OCI-LY3 (cell line): ENCODE measurements at regions not wholly inside any gene's neighbourhood (a gene's known extent, or its start where the extent isn't known, plus 50 kb on each side); places are given as distances from the start of the nearest gene placed in this dataset.

Experiments used
- H2AFZ ChIP-seq: fragments of 200-600, 300-600 bp; shearing (Covaris generic); 2 replicates; pipeline ENCODE4 v1.6.0; 2014; ENCODE audit warnings: antibody characterized with exemption, low read depth, low read length
- H3K27ac ChIP-seq: fragments of 200-600, 300-600 bp; sonication (generic); 2 replicates; pipeline ENCODE4 v1.5.1; 2014; ENCODE audit warnings: mild to moderate bottlenecking, low read length, moderate library complexity, mixed read lengths
- H3K27me3 ChIP-seq: fragments of 200-600, 300-600 bp; sonication (generic); 2 replicates; pipeline ENCODE4 v1.6.1; 2014; ENCODE audit warnings: low read depth, low read length, mixed read lengths
- H3K36me3 ChIP-seq: fragments of 200-600, 300-600 bp; sonication (generic); replicated peaks from 2 replicates; pipeline ENCODE3; 2014; ENCODE audit warnings: low read depth, low read length, mixed read lengths
- H3K4me1 ChIP-seq: fragments of 300-600, 200-600 bp; sonication (generic); 2 replicates; pipeline ENCODE4 v1.6.1; 2014; ENCODE audit warnings: low read length, mixed read lengths
- H3K4me2 ChIP-seq: fragments of 200-600, 300-600 bp; sonication (generic); 2 replicates; pipeline ENCODE4 v1.6.1; 2014; ENCODE audit warnings: low read length, mixed read lengths
- H3K4me3 ChIP-seq: fragments of 300-600, 200-600 bp; sonication (generic); 2 replicates; pipeline ENCODE4 v1.5.1; 2014; ENCODE audit warnings: antibody characterized with exemption, mild to moderate bottlenecking, low read length, moderate library complexity
- H3K79me2 ChIP-seq: fragments of 300-600, 200-600 bp; shearing (Covaris generic); 2 replicates; pipeline ENCODE4 v1.6.1; 2014; ENCODE audit warnings: mild to moderate bottlenecking, low read length, mixed read lengths
- H3K9ac ChIP-seq: fragments of 300-600, 200-600 bp; shearing (Covaris generic); 2 replicates; pipeline ENCODE4 v1.6.0; 2014; ENCODE audit warnings: mild to moderate bottlenecking, low read length, moderate library complexity
- H3K9me3 ChIP-seq: fragments of 200-600, 300-600 bp; shearing (Covaris generic); 2 replicates; pipeline ENCODE4 v1.6.1; 2014; ENCODE audit warnings: low read length, mixed read lengths; ENCODE audit not compliant: insufficient read depth
- H4K20me1 ChIP-seq: fragments of 200-600, 300-600 bp; sonication (generic); 2 replicates; pipeline ENCODE4 v1.6.1; 2016; ENCODE audit warnings: low read length, mixed read lengths; ENCODE audit not compliant: insufficient read depth
- CTCF ChIP-seq: fragments of 200-600, 300-600 bp; sonication (generic); IDR thresholded peaks from 2 replicates; pipeline ENCODE4 v1.5.1; 2014; ENCODE audit warnings: antibody characterized with exemption, low read length, low read depth
- EZH2phosphoT487 ChIP-seq: fragments of 200-600 bp; shearing (Covaris generic); IDR thresholded peaks from 2 replicates; pipeline ENCODE4 v1.6.1; 2018; ENCODE audit warnings: antibody characterized with exemption, mixed run types, low read depth

GRCh38 chr1:25027822-25028586 is 97.9 kb upstream of the RUNX3 start:
- Histone ChIP-seq H3K27me3 (peaks cover 6% of the 10 kb centered on the region), H3K36me3 (no peaks in the 10 kb centered on the region), H3K27ac (peak overlapping the region; percentile 37), H3K4me1 (peaks cover 87% of the 10 kb centered on the region), H3K9ac (peak overlapping the region; percentile 58; the same call in 1 of the 2 replicates), H3K9me3 (no peaks in the 10 kb centered on the region), H3K4me3 (no peak overlapping the region), H3K4me2 (peak overlapping the region; percentile 71), H2AFZ (no peak overlapping the region), H4K20me1 (no peaks in the 10 kb centered on the region), H3K79me2 (no peaks in the 10 kb centered on the region)
- TF ChIP-seq EZH2phosphoT487 (no peak), CTCF (no peak)

- no peaks in the 10 kb centered on the region for H3K36me3 ChIP-seq
- no peaks in the 10 kb centered on the region for H4K20me1 ChIP-seq
- H2AFZ ChIP-seq: no peak overlapping the region
- no peak for TF ChIP-seq EZH2phosphoT487
- no peak for TF ChIP-seq CTCF
- no peak overlapping the region; the same call in 1 of the 2 replicates for H3K4me3 ChIP-seq
- no peaks in the 10 kb centered on the region for H3K79me2 ChIP-seq
- H3K9ac ChIP-seq: peak overlapping the region; percentile 27; the same call in 1 of the 2 replicates
- H3K9me3 ChIP-seq: no peaks in the 10 kb centered on the region
- H3K4me2 ChIP-seq: peak overlapping the region; percentile 37
- no peak overlapping the region for H3K27ac ChIP-seq
- peaks cover 6% of the 10 kb centered on the region for H3K27me3 ChIP-seq
- peaks cover 87% of the 10 kb centered on the region for H3K4me1 ChIP-seq
Measured at GRCh38 chr1:25026730-25027450, 96.8 kb upstream of the RUNX3 start.

- no peaks in the 10 kb centered on the region for H4K20me1 ChIP-seq
- H3K27ac ChIP-seq: no peak overlapping the region
- no peak for TF ChIP-seq EZH2phosphoT487
- TF ChIP-seq CTCF: no peak
- no peaks in the 10 kb centered on the region for H3K9me3 ChIP-seq
- no peaks in the 10 kb centered on the region for H3K79me2 ChIP-seq
- peaks cover 87% of the 10 kb centered on the region for H3K4me1 ChIP-seq
- no peaks in the 10 kb centered on the region for H3K36me3 ChIP-seq
- H3K4me3 ChIP-seq: no peak overlapping the region
- H3K9ac ChIP-seq: no peak overlapping the region
- H3K4me2 ChIP-seq: no peak overlapping the region
- H3K27me3 ChIP-seq: peaks cover 6% of the 10 kb centered on the region
- H2AFZ ChIP-seq: no peak overlapping the region
Measured at GRCh38 chr1:25026304-25026703, 96.2 kb upstream of the RUNX3 start.

GRCh38 chr1:25024615-25025350 is 94.7 kb upstream of the RUNX3 start:
- TF ChIP-seq EZH2phosphoT487 (no peak), CTCF (no peak)
- Histone ChIP-seq H3K4me1 (peaks cover 88% of the 10 kb centered on the region), H4K20me1 (no peaks in the 10 kb centered on the region), H3K27me3 (peaks cover 4% of the 10 kb centered on the region), H3K79me2 (no peaks in the 10 kb centered on the region), H3K27ac (no peak overlapping the region), H3K9ac (no peak overlapping the region), H2AFZ (no peak overlapping the region), H3K4me2 (no peak overlapping the region), H3K36me3 (no peaks in the 10 kb centered on the region), H3K4me3 (no peak overlapping the region), H3K9me3 (no peaks in the 10 kb centered on the region)
